GM23248 (cell line): ENCODE measurements at regions not wholly inside any gene's neighbourhood (a gene's known extent, or its start where the extent isn't known, plus 50 kb on each side); places are given as distances from the start of the nearest gene placed in this dataset.

Experiments used
- DNase-seq: peaks from one replicate; pipeline ENCODE4 v3.0.0-alpha.2; 2015
- H2AFZ ChIP-seq: fragments of 200-600 bp; sonication (generic); 2 replicates; pipeline ENCODE4 v1.6.1; 2016; ENCODE audit warnings: antibody characterized with exemption
- H3F3A ChIP-seq: fragments of 200-600 bp; sonication (generic); 2 replicates; pipeline ENCODE4 v1.6.1; 2016; ENCODE audit warnings: mild to moderate bottlenecking, antibody characterized with exemption, mixed run types; ENCODE audit not compliant: insufficient read depth
- H3K27ac ChIP-seq: fragments of 200-600 bp; sonication (generic); 2 replicates; pipeline ENCODE4 v1.5.1; 2016; ENCODE audit warnings: mild to moderate bottlenecking
- H3K27me3 ChIP-seq: fragments of 200-600 bp; sonication (generic); replicated peaks from 2 replicates; pipeline ENCODE4 v1.6.1; 2016; ENCODE audit warnings: mild to moderate bottlenecking; ENCODE audit not compliant: insufficient read depth
- H3K36me3 ChIP-seq: fragments of 200-600 bp; sonication (generic); 2 replicates; pipeline ENCODE4 v1.6.1; 2016; ENCODE audit warnings: low read depth, mild to moderate bottlenecking
- H3K4me1 ChIP-seq: fragments of 200-600 bp; sonication (generic); 2 replicates; pipeline ENCODE4 v1.6.1; 2016; ENCODE audit warnings: mild to moderate bottlenecking; ENCODE audit not compliant: insufficient read depth
- H3K4me2 ChIP-seq: fragments of 200-600 bp; sonication (generic); one replicate; pipeline ENCODE4 v1.6.1; 2016; ENCODE audit warnings: mild to moderate bottlenecking; ENCODE audit not compliant: unreplicated experiment
- H3K4me3 ChIP-seq: fragments of 200-600 bp; sonication (generic); 2 replicates; pipeline ENCODE4 v1.5.1; 2016; ENCODE audit warnings: mild to moderate bottlenecking
- H3K79me2 ChIP-seq: fragments of 200-600 bp; sonication (generic); 2 replicates; pipeline ENCODE4 v1.6.1; 2016; ENCODE audit warnings: mild to moderate bottlenecking; ENCODE audit not compliant: insufficient read depth
- H3K9ac ChIP-seq: fragments of 200-600 bp; sonication (generic); 2 replicates; pipeline ENCODE4 v1.6.1; 2016; ENCODE audit warnings: mild to moderate bottlenecking
- H3K9me2 ChIP-seq: fragments of 200-600 bp; sonication (generic); 2 replicates; pipeline ENCODE4 v1.6.1; 2016; ENCODE audit warnings: mixed run types, mild to moderate bottlenecking, moderate library complexity; ENCODE audit not compliant: insufficient read depth
- H3K9me3 ChIP-seq: fragments of 200-600 bp; sonication (generic); one replicate; pipeline ENCODE4 v1.6.1; 2017; ENCODE audit warnings: low read depth
- H4K20me1 ChIP-seq: fragments of 200-600 bp; sonication (generic); 2 replicates; pipeline ENCODE4 v1.6.0; 2016; ENCODE audit not compliant: insufficient read depth
- EZH2 ChIP-seq: fragments of 200-600 bp; sonication (generic); IDR thresholded peaks from 2 replicates; pipeline ENCODE4 v1.6.1; 2018; ENCODE audit warnings: antibody characterized with exemption, mild to moderate bottlenecking; ENCODE audit not compliant: insufficient read depth, poor library complexity, severe bottlenecking
- EZH2phosphoT487 ChIP-seq: fragments of 200-600 bp; sonication (generic); IDR thresholded peaks from 2 replicates; pipeline ENCODE4 v1.6.1; 2018; ENCODE audit warnings: antibody characterized with exemption, moderate library complexity, mild to moderate bottlenecking, low read depth; ENCODE audit not compliant: insufficient read depth
- whole genome bisulfite sequencing, 2 experiments: methylation state at CpG; one replicate each; pipeline ENCODE4 v1.1.6; 2015 to 2017; ENCODE audit warnings: low lambda C conversion rate in 2 of 2, low coverage in 1 of 2; ENCODE audit errors: missing lambda C conversion rate in 2 of 2; 5-methylcytosine and 5-hydroxymethylcytosine counted together
- in situ Hi-C: fragments of 300-500 bp; cut with MboI; formaldehyde crosslinking; loops from 2 replicates; pipeline ENCODE4 v1.15.0; 2020

DNA sequence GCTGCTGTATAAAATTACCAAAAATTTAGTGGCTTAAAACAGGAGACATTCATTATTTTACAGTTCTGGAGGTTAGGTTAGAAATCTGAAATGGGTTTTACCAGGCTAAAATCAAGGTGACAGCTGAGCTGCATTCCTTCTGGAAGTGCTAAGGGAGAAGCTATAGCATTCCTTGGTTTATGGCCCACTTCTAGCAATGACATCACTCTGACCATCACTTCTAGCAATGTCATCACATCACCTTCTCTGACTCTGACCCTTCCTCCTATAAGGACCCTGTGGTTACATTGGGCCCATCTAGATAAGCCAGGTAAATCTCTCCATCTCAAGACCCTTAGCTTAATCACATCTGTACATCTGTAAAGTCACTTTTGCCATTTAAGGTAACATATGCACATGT lies 366.1 kb downstream of the EFNA5 start:
- no peak overlapping the region for H3K27ac ChIP-seq
- no peak overlapping the region for H3K4me3 ChIP-seq
- no peak overlapping the region for H3K9ac ChIP-seq
- H3K4me1 ChIP-seq: no peaks in the 10 kb centered on the region
- H4K20me1 ChIP-seq: no peaks in the 10 kb centered on the region
- TF ChIP-seq EZH2phosphoT487 (no peak), EZH2 (no peak)
- no peak overlapping the region for H2AFZ ChIP-seq
- in situ Hi-C loops: no loop called here
- DNase-seq: no peak
- no peaks in the 10 kb centered on the region for H3K9me2 ChIP-seq
- no peaks in the 10 kb centered on the region for H3K9me3 ChIP-seq
- H3K4me2 ChIP-seq: no peak overlapping the region
- no peaks in the 10 kb centered on the region for H3K79me2 ChIP-seq
- no peaks in the 10 kb centered on the region for H3K36me3 ChIP-seq
- 0 out of 2 replicates have a peak, but pooled peaks cover 3% of the 10 kb centered on the region for H3K27me3 ChIP-seq
- H3F3A ChIP-seq: no peaks in the 10 kb centered on the region

DNA sequence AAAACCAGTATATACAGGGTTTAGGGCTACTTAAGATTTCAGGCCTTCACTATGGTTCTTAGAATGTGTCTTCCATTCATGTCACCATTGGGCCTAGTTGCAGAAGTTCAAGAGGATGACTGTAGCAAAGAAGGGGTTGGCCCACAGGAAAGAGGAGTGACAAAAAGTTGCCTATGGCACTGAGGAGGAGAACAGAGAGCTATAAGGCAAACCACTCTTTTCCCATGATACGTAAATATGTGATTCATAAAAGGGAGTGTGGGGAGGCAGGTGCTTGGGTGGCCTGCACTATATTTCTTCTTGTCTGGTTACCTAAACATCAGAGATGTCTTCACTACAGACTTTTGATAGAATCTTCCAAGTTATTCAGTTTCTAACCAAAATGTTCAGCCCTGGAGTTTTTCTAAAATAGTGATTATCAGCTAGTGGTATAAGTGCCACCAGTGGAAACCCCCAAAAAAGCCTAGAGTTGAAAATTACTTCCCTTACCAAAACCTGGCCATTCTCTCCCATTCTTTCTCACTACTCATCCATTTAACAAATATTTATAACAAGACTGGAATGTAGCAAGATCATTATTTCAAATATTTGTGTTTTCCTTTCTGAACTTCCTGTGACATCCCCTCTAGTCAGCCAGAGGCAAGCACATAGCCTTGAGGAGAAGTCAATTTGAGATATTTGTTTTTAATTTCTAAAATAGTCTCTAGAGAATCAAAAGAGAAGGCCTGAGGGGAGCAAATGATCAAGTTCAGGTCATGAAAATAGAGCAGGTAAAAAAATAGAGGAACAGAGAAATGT lies 367.4 kb downstream of the EFNA5 start:
- no peak overlapping the region for H3K4me2 ChIP-seq
- no peaks in the 10 kb centered on the region for H3K79me2 ChIP-seq
- H3K9me2 ChIP-seq: no peaks in the 10 kb centered on the region
- no peaks in the 10 kb centered on the region for H3F3A ChIP-seq
- no peak overlapping the region for H2AFZ ChIP-seq
- H3K27me3 ChIP-seq: 0 out of 2 replicates have a peak, but pooled peaks cover under 1% of the 10 kb centered on the region
- 91 to 100% methylated on average over 1 of the region's 1 CpG for WGBS, 2 experiments
- no peaks in the 10 kb centered on the region for H3K36me3 ChIP-seq
- H4K20me1 ChIP-seq: no peaks in the 10 kb centered on the region
- no peak for TF ChIP-seq EZH2phosphoT487
- in situ Hi-C loops: no loop called here
- no peaks in the 10 kb centered on the region for H3K9me3 ChIP-seq
- no peak for DNase-seq
- no peaks in the 10 kb centered on the region for H3K4me1 ChIP-seq
- no peak overlapping the region for H3K27ac ChIP-seq
- no peak overlapping the region for H3K4me3 ChIP-seq
- H3K9ac ChIP-seq: no peak overlapping the region

DNA sequence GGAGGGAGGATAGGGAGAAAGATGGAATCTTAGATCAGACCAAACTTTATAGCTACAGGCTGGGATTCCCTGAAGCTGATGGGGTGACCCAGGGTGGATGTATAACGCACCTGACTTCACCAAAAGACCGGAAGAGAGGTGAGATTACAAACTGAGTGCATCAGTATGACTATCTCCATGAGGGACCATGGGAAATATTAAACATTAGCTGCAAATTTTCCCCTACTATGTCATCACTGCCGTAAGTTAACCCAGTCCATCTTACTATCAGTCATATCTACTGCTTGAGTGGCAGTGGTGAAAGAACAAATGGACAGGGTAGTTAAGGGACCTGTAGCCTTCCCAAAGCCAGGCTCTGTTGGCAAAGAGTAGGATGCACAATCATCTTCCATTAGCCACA lies 368.3 kb downstream of the EFNA5 start:
- Histone ChIP-seq H3K9ac (no peak overlapping the region), H2AFZ (no peak overlapping the region), H3K4me2 (no peak overlapping the region), H3K27me3 (no peaks in the 10 kb centered on the region), H3K36me3 (no peaks in the 10 kb centered on the region), H3K27ac (no peak overlapping the region), H3K9me2 (no peaks in the 10 kb centered on the region), H3F3A (no peaks in the 10 kb centered on the region), H4K20me1 (no peaks in the 10 kb centered on the region), H3K9me3 (no peaks in the 10 kb centered on the region), H3K79me2 (no peaks in the 10 kb centered on the region), H3K4me1 (no peaks in the 10 kb centered on the region), H3K4me3 (no peak overlapping the region)
- WGBS, 2 experiments: 74 to 77% methylated on average over 3 of the region's 3 CpGs
- in situ Hi-C loops: no loop called here
- TF ChIP-seq EZH2 (no peak), EZH2phosphoT487 (no peak)
- no peak for DNase-seq

DNA sequence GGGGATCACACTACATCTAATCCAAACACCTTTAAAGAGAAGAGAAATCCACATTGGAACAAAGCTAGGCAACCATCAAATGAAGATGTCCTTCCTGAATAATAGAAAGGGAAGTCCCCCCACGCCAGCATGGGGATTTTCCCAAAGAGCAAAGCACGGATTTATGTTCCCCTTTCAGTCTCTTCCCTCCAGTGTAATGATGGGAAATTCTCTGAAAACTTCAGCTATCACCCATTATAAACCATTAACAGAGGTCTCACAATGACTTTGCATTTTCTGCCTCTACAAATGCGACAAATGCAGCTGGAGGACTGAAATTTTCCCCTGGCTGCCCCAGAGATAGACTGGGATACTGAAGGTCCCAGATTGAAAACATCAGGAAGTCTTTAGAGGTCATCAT lies 368.7 kb downstream of the EFNA5 start:
- Histone ChIP-seq H3K36me3 (no peaks in the 10 kb centered on the region), H3K9me3 (no peaks in the 10 kb centered on the region), H3K9me2 (no peaks in the 10 kb centered on the region), H3K4me1 (no peaks in the 10 kb centered on the region), H4K20me1 (no peaks in the 10 kb centered on the region), H3K27ac (no peak overlapping the region), H3K9ac (no peak overlapping the region), H2AFZ (no peak overlapping the region), H3F3A (no peaks in the 10 kb centered on the region), H3K4me3 (no peak overlapping the region), H3K79me2 (no peaks in the 10 kb centered on the region), H3K27me3 (no peaks in the 10 kb centered on the region), H3K4me2 (no peak overlapping the region)
- in situ Hi-C loops: no loop called here
- DNase-seq: no peak
- TF ChIP-seq EZH2: no peak
- no peak for TF ChIP-seq EZH2phosphoT487
- WGBS, 2 experiments: 36 to 42% methylated on average over 3 of the region's 3 CpGs

DNA sequence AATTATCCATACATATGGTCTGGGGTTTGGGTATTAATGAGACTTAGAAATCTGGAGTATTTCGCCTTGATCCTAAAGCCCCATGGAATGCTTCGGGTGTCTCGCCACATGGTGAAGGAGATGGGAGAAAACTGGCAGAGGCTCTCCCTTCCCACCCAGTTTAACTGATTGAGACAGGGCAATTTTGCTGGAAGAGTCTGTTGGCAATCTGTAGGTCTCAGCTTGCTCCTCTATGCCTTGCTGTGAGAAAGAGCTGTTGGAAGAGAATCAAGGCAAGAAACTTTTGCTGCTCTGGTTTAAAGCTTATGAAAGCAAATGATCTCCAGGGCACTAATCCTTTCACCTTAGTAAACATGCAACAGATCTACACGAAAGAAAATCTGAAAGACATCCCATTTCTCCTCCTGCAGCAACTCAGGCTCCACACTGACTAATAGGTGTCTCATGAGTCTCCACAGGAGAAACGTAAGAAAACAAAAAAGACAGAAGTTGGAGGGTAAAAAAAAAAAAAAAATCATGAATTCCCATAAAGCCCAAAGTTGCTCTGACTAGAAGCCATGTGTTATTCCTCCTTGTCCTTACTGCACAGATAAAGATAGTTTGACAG lies 369.9 kb downstream of the EFNA5 start:
- Histone ChIP-seq H3K9ac (no peak overlapping the region), H2AFZ (no peak overlapping the region), H3K36me3 (no peaks in the 10 kb centered on the region), H4K20me1 (no peaks in the 10 kb centered on the region), H3F3A (no peaks in the 10 kb centered on the region), H3K4me3 (no peak overlapping the region), H3K79me2 (no peaks in the 10 kb centered on the region), H3K4me2 (no peak overlapping the region), H3K9me2 (no peaks in the 10 kb centered on the region), H3K27me3 (no peaks in the 10 kb centered on the region), H3K4me1 (no peaks in the 10 kb centered on the region), H3K27ac (no peak overlapping the region), H3K9me3 (no peaks in the 10 kb centered on the region)
- in situ Hi-C loops: no loop called here
- no peak for TF ChIP-seq EZH2
- no peak for TF ChIP-seq EZH2phosphoT487
- WGBS, 2 experiments: 4 to 14% methylated on average over 5 of the region's 5 CpGs
- no peak for DNase-seq
